NCI-H2107 treated with DMSO at 0.1 percent for 48 hours (cell line): ENCODE measurements at regions not wholly inside any gene's neighbourhood (a gene's known extent, or its start where the extent isn't known, plus 50 kb on each side); places are given as distances from the start of the nearest gene placed in this dataset.

Experiments
- DNase-seq: peaks from one replicate; lab custom pipeline; 2025; ENCODE audit not compliant: unreplicated experiment; lab: John Stamatoyannopoulos, UW

DNA sequence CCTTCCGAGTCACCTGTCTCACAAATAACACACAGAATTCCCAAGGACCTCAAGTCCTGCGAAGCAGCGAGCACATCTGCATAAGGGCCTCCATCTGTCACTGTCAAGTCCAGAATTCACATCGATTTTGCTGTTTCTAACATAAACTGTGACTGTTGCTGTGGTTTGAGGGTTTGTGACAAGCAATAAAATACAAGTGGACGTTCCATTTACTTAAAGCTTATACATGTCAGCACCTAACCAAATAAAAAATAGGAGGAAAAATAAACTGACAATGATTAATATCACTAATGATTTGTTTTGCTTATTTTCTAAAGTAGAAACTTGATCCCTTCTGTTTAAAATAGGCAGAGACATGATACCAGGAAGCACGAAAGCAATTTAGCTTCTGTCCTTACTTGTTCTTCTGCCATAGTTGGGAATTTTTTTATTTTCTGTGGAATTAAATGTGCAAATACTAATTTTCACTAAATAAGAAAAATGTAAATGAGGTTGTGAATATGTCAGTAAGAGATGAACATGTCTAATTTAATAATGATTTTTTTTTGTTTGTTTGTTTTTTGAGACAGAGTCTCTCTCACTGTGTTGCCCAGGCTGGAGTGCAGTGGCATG is 279.1 kb downstream of the FGF9 start:
- DNase-seq, result peak; percentile 7

GRCh38 chr13:21956666-21957065 is 285.8 kb downstream of the FGF9 start:
- DNase-seq, result no peak

DNA sequence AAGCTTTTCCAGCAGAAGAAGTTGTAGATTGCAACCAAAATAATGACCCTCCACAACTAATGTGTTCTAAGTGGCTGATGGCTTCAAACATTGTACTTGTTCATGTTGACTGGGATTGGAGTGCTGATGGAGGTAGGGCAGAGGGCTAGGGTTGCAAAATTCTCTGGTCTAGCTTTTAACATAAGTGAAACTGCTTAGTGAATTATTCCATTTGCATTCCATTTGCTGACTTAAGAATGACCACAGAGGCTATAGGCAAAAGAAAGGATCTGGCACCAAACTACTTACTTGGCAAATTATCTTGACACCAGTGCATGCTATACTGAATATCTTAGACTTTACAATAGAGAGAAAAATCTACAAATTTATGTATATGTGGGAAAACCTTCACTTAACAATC is 287.0 kb downstream of the FGF9 start:
- no peak for DNase-seq

GRCh38 chr13:21960108-21960507 is 289.2 kb downstream of the FGF9 start:
- no peak for DNase-seq

DNA sequence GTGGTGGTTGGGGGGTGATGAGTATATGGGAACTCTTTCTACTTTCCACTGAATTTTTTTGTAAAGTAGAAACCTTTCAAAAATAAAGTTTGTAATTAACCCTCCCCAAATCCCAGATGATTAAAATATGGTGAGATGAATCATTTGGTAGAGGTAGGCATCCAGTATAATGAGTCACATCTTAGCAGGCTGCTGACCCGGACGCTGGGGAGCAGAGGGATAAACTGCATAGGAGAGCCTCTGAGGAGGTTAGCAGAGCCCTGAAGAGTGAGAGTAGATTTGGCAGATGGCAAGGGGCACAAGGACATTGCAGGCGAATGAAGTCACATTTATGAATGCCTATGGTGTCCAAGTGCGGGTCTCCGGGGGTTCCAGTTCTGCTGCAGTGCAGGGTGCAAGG is 293.8 kb downstream of the FGF9 start:
- no peak for DNase-seq

- no peak for DNase-seq
Measured at GRCh38 chr13:21965095-21965494, 294.2 kb downstream of the FGF9 start.

GRCh38 chr13:21966014-21966413 is 295.1 kb downstream of the FGF9 start:
- no peak for DNase-seq

- no peak for DNase-seq
Measured at GRCh38 chr13:21967871-21968270, 297.0 kb downstream of the FGF9 start.

- no peak for DNase-seq
Measured at GRCh38 chr13:21970172-21970571, 299.3 kb downstream of the FGF9 start.

GRCh38 chr13:21970918-21971317 is 300.0 kb downstream of the FGF9 start:
- no peak for DNase-seq

- no peak for DNase-seq
Measured at GRCh38 chr13:21971662-21972621, 301.1 kb downstream of the FGF9 start.

DNA sequence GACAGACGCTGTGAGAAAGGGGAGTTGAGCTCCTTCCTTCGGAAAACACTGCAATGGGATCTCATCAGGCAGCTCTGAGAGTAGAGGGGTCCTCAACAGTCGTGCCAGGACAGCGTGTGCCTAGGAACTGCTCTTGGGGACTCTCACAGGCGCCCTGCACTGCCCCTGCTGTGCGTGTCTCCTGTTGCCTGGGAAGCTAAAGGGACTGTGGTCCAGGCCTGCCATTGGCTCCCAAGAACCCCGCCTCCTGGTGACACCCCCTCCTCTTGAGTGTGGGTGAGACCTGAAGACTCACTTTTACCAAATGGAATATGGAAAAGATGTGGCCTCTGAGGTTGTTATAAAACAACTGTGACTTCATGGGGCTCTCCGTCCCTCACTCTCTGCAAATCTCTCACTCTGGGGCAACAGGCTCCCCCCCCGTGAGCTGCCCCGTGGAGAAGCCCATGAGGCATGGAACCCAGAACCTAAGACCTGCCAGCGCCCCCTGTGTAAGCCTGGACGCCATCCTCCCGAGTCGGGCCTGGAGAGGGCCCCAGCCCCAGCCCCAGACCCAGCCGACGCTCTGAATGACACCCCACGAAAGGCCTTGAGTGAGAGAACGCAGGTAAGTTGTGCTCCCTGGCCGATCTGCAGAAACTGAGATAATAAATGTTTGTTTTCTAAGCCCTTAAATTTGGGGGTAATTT is 302.7 kb downstream of the FGF9 start:
- DNase-seq, result no peak

- no peak for DNase-seq
Measured at GRCh38 chr13:21974741-21975140, 303.9 kb downstream of the FGF9 start.

DNA sequence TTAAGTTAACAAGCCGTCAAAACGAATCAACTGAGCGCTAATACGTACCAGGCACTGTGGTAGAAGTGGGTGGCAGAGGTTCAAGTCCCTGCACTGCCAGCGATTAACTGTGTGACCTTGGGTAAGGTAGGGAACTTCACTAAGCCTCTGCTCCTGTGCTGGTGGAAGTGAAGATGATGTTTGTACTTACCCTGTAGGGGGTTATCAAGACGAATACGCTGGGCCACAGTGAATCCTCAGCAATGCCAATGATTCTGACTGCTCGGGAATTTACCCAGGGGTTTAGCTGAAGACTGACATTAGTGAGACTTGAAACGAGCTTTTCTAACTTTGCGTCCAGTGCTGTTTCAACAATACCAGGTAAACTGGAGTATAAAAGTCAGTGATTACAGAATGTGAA is 305.3 kb downstream of the FGF9 start:
- DNase-seq, result no peak

GRCh38 chr13:21979161-21979806 is 308.4 kb downstream of the FGF9 start:
- DNase-seq, result no peak

- DNase-seq, result no peak
Measured at GRCh38 chr13:21980049-21980448, 309.2 kb downstream of the FGF9 start.

- DNase-seq, result no peak
Measured at GRCh38 chr13:21984156-21984555, 313.3 kb downstream of the FGF9 start.

DNA sequence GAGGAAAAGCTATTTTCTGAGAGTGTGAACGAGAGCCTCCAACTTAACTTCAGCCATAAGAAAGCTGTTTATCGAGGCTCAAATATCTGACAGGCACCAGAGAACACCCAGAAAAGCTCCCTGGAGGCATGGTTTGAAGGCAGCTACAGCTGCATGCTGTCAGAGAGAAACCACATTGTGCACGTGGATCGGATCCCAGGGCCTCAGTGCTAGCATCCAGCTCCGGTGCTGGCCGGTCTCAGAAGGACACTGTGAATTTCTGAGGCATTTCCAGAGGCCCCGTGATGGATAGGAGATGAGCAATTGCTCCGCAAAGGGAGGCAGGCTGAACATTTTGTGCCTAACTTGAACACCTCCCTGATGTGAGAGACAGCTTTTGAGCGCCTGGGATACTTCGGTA is 315.7 kb downstream of the FGF9 start:
- DNase-seq, result no peak

DNA sequence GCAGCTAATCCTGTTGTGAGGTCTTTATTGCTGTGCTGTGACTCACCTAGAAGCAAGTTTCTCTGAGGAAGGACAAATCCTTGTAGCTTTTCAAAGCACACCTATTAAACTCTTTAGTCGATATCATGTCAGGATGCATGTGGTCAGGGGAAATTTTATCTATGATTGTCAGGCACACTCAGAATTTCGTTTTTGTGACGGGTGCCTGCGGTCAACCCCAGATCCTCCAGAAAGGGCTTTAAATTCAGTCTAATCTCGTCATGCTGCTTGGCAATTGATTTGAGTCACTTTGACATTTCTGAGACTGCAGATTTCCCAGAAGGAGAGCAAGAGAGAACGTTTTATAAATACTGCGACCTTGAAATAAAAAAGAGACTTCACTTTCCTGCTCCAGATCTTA is 316.9 kb downstream of the FGF9 start:
- no peak for DNase-seq

- no peak for DNase-seq
Measured at GRCh38 chr13:21988624-21989023, 317.8 kb downstream of the FGF9 start.

- no peak for DNase-seq
Measured at GRCh38 chr13:21996049-21996448, 325.2 kb downstream of the FGF9 start.
